Caki2 (cell line): ENCODE measurements at regions not wholly inside any gene's neighbourhood (a gene's known extent, or its start where the extent isn't known, plus 50 kb on each side); places are given as distances from the start of the nearest gene placed in this dataset.

ENCODE experiments used
- DNase-seq: peaks from one replicate; pipeline ENCODE4 v3.0.0-alpha.2; 2015; ENCODE audit warnings: low read depth
- in situ Hi-C: cut with HindIII; loops from 2 replicates; pipeline ENCODE4 v1.10.0; 2016; ENCODE audit warnings: low sequenced_read_pairs, low pct_unique_long_range_greater_than_20kb, mixed read lengths

DNA sequence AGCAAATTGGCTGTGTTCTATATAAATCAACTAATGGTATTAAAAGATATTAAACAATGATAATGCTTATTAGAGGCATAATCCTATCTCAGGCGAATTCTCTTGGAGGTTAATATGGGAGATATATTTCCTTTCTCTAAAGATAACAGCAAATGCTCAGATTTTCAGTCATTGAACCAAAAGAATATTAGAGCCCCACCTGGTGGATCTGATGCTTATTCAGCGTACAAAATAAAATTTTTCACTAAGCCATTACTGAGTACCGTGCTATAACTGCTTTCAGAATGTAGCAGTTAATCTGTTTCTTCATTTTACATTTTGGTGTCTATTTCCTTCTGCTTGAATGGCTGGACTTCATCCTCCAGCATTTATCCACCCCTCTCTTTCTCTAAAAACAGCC is 143.3 kb upstream of the IPO5 start:
- in situ Hi-C loops: no loop called here
- no peak for DNase-seq

DNA sequence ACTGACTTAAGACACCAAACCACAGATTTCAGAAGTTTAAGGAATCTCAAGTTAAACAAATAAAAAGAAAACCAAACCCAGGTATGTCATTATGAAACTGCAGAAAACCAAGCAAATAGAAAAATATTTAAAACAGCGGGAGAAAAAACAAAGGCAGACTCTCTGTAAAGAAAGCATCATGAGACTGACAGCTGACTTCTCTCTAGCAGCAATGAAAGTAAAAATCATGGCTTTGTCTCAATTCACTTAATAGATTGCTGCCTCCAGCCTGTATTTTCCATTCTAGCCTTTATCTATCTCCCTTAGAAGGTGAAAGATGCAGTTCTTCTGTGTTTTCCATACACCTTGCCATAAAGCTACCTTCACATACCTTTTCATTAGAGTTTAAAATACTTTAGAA is 131.1 kb upstream of the IPO5 start:
- DNase-seq: no peak
- in situ Hi-C loops: no loop called here

DNA sequence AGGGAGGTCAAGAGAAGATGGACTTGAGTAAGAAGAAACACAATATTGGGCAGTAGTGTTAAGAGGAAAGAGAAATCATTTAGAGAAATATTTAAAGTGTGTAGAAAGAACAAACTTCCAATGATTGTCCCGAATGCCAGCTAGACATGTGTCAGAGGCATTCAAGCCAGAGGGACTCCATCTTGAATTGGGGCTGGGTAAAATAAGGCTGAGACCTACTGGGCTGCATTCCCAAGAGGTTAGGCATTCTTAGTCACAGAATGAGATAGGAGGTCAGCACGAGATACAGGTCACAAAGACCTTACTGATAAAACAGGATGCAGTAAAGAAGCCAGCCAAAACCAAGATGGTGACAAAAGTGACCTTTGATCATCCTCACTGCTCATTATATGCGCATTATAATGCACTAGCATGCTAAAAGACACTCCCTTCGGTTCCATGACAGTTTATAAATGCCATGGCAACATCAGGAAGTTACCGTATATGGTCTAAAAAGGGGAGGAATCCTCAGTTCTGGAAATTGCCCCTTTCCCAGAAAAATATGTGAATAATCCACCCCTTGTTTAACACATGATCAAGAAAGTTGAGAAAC is 127.0 kb upstream of the IPO5 start:
- no peak for DNase-seq
- in situ Hi-C loops: no loop called here

DNA sequence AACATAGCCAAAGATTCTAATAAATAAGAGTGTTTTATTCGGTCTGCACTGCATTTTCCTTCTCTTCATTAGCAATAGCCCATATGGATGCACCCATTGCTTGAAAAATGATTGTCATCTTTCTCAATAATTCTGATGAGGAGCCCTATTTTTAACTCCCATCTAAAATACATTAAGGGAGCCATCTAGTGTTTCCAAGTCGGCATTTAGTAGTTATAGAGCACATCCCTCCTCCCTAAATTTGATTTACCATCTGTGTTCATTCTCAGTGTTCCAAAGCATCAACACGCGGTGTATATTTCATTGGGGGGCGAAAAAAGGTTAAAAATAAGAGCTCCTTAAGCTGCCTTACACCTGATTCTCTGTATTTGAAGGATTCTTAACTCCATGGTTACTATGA is 119.2 kb upstream of the IPO5 start:
- in situ Hi-C loops: no loop called here
- no peak for DNase-seq

DNA sequence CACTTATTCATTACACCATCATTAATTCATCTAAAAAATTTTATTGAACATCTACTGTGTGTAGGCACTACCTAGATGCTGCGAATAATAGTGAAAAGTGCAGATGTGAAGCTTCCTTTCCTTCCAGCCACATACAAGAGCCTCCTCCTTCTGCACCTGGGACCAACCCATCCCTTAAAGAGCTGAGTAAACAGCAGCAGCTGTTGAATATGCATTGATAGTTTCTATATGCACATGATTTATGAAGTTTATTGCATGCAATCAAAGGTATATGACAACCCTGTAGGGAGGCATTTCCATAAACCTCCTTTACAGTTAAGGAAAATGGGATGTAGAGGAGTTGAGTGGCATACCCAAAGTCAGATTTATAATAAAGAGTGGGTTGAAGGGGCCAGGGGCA is 110.3 kb upstream of the IPO5 start:
- DNase-seq: no peak
- in situ Hi-C loops: no loop called here

DNA sequence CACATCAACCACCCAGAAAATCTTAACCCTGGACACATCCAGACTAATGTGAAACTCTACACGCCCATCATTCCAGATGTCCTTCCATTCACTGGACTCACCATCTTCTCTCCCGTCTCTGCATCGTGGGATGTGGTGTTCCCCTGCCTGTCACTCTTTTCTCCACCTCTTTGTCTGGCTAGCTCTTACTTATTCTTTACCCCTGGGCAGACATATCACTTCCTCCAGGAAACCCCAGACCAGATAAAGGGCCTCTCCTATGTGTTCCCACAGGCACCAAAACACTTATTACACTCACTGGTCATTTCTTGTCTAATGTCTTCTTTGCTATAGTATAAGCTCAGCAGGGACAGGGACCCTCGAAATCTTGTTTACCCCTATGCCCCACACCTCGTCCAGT is 109.3 kb upstream of the IPO5 start:
- in situ Hi-C loops: no loop called here
- DNase-seq: no peak

DNA sequence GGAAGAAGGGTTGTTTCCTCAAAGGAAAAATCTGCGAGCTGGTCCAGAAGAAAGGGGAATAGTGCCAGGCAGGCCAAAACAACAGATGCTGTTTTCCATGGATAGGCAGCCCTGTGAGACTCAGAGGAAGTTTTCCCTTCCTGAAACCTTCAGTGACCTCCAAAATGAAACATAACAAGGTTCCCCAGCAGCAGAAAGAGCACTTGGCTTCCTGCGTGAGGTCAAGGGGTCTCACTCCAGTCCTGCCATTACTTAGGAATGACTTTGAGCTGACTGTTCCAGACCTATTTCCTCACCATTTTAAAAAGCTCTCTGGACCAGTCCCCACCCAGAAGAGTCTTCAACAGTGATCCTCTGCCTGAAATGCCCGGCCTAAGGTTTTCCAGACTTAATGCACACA is 104.6 kb upstream of the IPO5 start:
- DNase-seq: no peak
- in situ Hi-C loops: no loop called here

DNA sequence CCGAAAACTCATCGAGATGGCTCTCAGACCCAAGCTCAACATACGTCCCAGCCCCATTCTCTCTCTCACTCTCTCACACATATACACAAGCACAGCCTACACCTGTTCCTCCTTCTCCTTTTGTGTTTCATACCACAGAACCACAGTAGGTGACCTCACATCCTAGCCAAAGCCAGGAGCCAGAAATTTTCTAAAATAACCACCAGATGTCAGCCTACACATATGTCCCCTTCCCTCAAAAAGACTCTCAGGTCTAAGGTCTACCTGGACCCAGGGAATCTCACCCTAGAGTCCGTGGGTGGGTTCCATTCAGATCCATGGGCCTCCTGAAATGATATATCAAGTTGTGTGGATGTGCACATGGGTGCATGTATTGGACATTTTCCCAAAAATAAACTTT is 104.2 kb upstream of the IPO5 start:
- in situ Hi-C loops: no loop called here
- DNase-seq: peak; percentile 15

DNA sequence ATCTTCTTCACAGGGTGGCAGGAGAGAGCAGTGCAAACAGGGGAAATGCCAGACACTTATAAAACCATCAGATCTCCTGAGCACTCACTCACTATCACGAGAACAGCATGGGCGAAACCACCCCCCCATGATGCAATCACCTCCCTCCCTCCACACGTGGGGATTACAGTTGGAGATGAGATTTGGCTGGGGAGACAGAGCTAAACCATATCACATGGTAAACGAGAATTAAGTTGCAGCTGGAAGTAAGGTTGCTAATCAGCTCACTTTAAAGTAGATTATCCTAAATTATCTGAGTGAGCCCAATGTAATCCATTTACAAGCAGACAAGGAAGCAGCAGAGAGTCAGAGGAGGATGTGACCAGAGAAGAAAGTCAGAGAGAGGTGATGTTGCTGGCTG is 102.2 kb upstream of the IPO5 start:
- no peak for DNase-seq
- in situ Hi-C loops: no loop called here

DNA sequence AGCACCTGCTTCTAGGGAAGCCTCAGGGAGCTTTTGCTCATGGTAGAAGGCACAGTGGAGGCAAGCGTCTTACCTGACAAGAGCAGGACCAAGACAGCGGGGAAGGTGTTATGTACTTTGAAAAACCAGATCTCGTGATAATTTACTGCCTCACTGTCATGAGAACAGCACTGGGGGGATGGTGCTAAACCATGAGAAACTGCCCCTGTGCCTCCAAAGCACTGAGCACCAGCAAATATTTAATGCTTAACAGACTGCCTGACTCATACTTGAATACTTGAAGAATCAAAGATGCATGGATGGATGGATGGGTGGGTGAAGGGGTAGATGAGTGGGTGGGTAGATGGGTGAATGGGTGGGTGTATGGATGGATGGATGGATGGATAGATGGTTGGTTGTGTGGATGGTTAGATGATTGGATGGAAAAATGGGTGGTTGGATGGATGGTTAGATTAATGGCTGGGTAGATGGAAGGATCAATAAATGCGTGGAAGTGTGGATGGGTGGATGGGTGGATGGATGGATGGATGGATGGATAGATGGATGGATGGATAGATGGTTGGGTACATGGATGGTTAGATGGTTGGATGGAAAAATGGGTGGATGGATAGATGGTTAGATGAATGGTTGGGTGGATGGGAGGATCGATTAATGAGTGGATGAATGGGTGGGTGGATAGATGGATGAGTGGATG is 101.1 kb upstream of the IPO5 start:
- DNase-seq: no peak
- in situ Hi-C loops: no loop called here

DNA sequence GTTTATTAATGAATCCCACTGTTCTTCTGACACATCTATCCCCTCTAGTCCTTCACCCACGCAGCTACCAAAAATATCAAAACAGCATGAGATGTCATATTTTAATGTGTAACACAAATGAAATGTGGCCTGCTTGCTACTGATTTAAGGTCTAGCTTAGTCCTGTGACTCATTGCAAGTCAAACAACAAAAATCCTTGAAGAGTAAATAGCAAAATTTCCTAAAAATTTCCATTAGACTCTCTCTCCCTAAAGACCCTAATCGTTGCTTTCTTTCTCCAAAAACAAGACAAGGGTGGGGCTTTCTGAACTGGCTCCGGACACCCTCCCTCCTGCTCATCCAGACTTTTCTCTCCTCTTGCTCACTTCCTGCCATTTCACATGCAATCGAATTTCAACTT is 99.9 kb upstream of the IPO5 start:
- in situ Hi-C loops: no loop called here
- DNase-seq: no peak

DNA sequence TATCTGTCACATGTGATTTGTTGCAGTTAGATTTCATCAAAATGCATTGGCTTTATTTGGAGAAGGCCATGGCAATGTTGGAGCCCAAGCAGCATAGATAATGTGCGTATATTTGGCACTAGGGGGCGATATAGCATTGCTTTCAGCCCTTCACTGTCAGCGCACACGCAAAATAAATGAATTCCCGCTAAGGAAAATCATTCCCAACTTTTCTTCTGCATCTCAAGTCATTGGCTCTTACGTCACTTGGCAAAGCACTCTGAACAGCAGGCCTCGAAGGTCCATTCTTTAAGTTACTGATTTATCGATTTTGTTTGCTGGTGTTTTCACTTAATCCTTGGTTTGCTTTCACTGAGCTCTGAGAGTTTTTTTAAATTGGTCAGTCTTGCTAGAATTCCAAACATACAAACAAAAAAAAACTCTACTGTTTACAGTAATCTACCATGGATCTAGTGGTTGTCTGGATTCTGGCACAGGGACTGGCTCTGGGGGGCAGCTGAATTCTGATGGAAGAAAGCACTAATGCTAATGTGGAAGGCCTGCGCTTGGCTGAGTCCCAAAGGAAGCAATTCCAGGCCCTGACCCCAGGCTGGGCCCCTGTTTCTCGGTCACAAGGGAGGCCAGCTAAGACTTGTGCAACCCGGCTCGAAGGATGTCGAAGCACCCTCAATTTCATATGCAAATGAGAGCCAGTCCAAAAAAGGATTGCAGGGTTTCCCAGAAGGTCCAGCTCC is 97.7 kb upstream of the IPO5 start:
- in situ Hi-C loops: no loop called here
- peak; percentile 28 for DNase-seq

DNA sequence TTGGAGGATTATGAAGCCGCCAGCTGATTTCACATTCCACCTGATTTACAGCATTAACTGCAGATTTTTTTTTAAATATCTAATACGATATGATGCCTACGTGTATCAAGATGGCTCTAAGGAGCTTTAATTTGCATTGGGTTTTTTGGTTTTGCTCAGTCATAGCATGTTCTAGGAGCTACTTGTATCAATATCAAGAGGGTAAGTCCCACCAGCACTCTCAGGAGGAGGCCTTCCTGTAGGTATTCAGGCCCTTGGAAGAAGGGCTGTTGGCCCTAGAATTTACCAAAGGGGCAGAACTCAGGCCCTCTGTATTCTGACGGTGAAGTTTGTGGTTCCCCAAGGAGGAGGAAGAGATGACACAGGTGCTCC is 97.2 kb upstream of the IPO5 start:
- DNase-seq: no peak
- in situ Hi-C loops: no loop called here

DNA sequence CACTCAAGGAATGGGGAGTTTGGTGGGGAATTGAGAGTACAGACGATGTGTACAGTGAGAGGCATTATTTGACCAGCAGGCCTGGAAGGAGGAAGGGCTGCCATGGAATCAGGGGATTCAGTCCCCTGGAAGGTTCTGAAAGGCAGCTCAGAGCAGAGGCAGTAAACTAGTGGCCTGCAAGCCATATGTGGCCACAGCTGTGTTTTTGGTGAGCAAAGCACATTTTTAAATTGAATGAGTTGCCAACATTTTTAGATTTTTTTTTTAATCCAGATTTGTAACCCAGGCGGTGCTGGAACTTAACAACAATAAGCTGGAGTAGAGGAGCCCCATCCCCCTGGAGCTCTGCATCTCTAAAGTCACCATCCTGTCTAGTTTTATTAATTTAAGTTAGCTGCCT is 95.3 kb upstream of the IPO5 start:
- DNase-seq: no peak
- in situ Hi-C loops: no loop called here

DNA sequence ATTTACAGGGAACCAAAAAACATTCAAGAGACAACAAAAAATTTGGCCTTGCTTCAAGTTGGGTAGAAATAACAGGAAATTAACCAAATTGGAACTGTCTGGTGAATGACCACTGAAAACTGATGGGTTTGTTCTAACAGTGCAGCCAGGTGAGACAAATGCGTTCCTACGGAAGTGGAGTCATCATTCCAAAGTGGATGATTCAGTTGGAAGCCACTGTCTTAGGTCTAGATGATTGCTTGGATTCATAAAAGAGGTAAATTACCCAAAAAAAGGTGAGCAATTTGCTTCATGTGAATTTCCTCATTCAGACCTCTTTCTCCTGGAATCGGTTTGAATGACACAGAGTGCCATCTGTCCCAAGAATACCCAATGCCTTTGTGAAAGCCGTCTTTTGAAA is 87.1 kb upstream of the IPO5 start:
- DNase-seq: no peak
- in situ Hi-C loops: no loop called here

DNA sequence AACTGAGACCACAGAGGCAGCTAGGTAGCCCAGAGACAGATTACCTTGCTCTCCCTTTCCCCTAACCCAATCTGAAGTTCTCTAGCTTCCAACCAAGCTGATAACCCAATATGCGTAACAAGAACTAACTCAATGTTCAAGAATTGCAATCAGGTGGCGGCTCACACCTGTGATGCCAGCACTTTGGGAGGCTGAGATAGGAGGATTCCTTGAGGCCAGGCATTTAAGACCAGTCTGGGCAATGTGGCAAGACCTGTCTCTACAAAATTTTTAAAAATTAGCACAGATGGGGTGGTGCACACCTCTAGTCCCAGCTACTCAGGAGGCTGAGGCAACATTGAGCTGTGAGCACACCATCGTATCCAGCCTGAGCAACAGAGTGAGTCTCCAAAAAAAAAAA is 86.7 kb upstream of the IPO5 start:
- in situ Hi-C loops: no loop called here
- no peak for DNase-seq

DNA sequence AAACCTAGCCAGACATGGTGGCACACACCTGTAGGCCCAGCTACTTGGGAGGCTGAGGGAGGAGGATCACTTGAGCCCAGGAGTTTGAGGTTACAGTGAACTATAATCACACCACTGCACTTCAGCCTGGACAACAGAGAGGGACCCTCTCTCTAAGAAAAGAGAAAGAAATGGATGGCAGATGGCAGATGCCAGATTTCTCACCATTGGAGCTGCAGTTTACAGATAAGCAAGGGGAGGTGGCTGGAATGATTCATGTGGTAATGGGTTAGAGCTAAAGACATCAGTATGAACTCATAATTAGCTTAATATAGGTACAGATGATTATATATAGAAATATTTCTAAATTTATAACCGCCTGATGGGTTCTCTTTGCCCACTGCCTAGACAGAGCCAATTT is 80.1 kb upstream of the IPO5 start:
- in situ Hi-C loops: no loop called here
- no peak for DNase-seq

DNA sequence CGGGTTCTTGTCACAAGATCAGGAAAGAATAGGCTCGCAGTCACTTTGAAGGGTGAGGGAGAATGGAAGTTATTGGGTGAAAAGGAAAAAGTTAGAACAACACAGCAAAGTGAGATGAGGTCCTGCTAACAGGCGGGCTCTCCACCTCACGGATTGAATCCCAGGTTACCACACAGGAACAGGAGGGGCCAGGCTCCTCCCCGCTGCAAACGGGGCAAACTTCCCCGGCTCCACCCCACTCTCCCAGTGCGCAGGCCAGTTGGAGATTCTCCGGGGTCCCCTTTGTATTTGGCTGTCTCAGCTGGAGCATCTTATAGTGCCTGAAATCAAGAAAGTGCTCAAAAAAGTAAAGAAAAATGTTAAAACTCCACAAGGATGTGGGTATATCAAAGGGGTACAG is 78.3 kb upstream of the IPO5 start:
- in situ Hi-C loops: no loop called here
- DNase-seq: no peak

DNA sequence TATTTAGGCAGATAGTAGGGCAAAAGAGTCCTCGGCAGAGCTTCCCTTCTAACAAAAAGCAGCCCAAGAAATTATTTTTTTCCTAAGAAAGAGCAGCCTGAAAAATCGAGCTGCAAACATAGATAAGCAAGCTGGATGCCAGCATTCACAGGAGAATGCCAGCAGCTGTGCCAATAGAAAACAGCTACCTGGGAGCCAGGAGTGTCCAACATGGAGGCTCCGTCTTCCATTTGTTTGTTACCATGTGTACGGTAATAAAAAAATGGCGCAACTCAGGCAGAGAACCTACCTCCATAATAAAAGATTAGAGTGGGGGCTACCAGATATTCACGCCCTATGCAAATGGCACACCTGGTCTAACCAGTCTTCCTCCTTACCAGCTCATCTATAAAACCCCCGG is 77.6 kb upstream of the IPO5 start:
- in situ Hi-C loops: no loop called here
- no peak for DNase-seq
